Fibroblast of lung (primary cell): ENCODE measurements at regions not wholly inside any gene's neighbourhood (a gene's known extent, or its start where the extent isn't known, plus 50 kb on each side); places are given as distances from the start of the nearest gene placed in this dataset.

ENCODE experiments used
- DNase-seq, 2 donors: peaks; one replicate each; pipeline versions ENCODE4 v3.0.0 to v3.0.0-alpha.2; 2010; ENCODE audit warnings: low read depth in 2 of 2
- H2AFZ ChIP-seq: 2 replicates; pipeline ENCODE4 v1.5.1; 2012; ENCODE audit warnings: low read length, control low read depth, inconsistent platforms
- H3K27ac ChIP-seq: 2 replicates; pipeline ENCODE4 v1.5.1; 2011; ENCODE audit warnings: low read length, control low read depth; ENCODE audit not compliant: insufficient read depth
- H3K27me3 ChIP-seq: 2 replicates; pipeline ENCODE4 v1.5.1; 2011; ENCODE audit warnings: mild to moderate bottlenecking, low read length; ENCODE audit not compliant: control insufficient read depth, insufficient read depth
- H3K36me3 ChIP-seq: 2 replicates; pipeline ENCODE4 v1.5.1; 2011; ENCODE audit warnings: low read length; ENCODE audit not compliant: control insufficient read depth, insufficient read depth
- H3K4me1 ChIP-seq: 2 replicates; pipeline ENCODE4 v1.5.1; 2011; ENCODE audit warnings: low read length; ENCODE audit not compliant: control insufficient read depth, insufficient read depth; ENCODE audit errors: extremely low read depth
- H3K4me2 ChIP-seq: 2 replicates; pipeline ENCODE4 v1.5.1; 2011; ENCODE audit warnings: low read length, control low read depth; ENCODE audit not compliant: insufficient read depth; ENCODE audit errors: extremely low read depth
- H3K4me3 ChIP-seq, 4 experiments: fragments of 200-600 bp in 1 of 4; sonication (generic) in 1 of 4; replicated peaks in 1 of 4; 2 replicates each; pipeline ENCODE4 v1.5.1; 2011 to 2016; ENCODE audit warnings: low read length in 4 of 4, low read depth in 3 of 4, mild to moderate bottlenecking in 3 of 4, control low read depth in 2 of 4, inconsistent platforms in 1 of 4, mixed read lengths in 1 of 4; ENCODE audit not compliant: insufficient read depth in 1 of 4; ENCODE audit errors: control extremely low read depth in 1 of 4
- H3K79me2 ChIP-seq: 2 replicates; pipeline ENCODE4 v1.5.1; 2012; ENCODE audit warnings: mild to moderate bottlenecking, low read length, inconsistent platforms; ENCODE audit not compliant: control insufficient read depth, insufficient read depth
- H3K9ac ChIP-seq: 2 replicates; pipeline ENCODE4 v1.5.1; 2011; ENCODE audit warnings: mild to moderate bottlenecking, low read length, control low read depth; ENCODE audit not compliant: insufficient read depth
- H3K9me3 ChIP-seq: 2 replicates; pipeline ENCODE4 v1.5.1; 2012; ENCODE audit warnings: low read depth, low read length; ENCODE audit not compliant: control insufficient read depth, insufficient read depth
- H4K20me1 ChIP-seq: 2 replicates; pipeline ENCODE4 v1.5.1; 2011; ENCODE audit warnings: low read length; ENCODE audit not compliant: control insufficient read depth, insufficient read depth; ENCODE audit errors: extremely low read depth
- CTCF ChIP-seq, 2 donors: IDR thresholded peaks in 1 of 2; conservative IDR thresholded peaks in 1 of 2; 1 replicate in 1 of 2; 2 replicates in 1 of 2; pipeline ENCODE4 v1.5.1; 2011 to 2012; ENCODE audit warnings: low read length in 2 of 2, control low read depth in 1 of 2, inconsistent platforms in 1 of 2, low read depth in 1 of 2, mild to moderate bottlenecking in 1 of 2
- EZH2 ChIP-seq: IDR thresholded peaks from 2 replicates; pipeline ENCODE4 v1.5.1; 2012; ENCODE audit warnings: low read length, control low read depth, mild to moderate bottlenecking; ENCODE audit errors: missing control alignments

GRCh38 chr9:87829756-87830155 lies 52.9 kb upstream of the SPATA31E1 start:
- no peaks in the 10 kb centered on the region for H3K79me2 ChIP-seq
- H3K4me2 ChIP-seq, result no peak overlapping the region
- no peak overlapping the region for H3K27ac ChIP-seq
- no peaks in the 10 kb centered on the region for H3K9me3 ChIP-seq
- H3K9ac ChIP-seq, result no peak overlapping the region
- no peaks in the 10 kb centered on the region for H4K20me1 ChIP-seq
- TF ChIP-seq CTCF (conservative IDR thresholded peaks at IDR 0.05 in 1 of 2, IDR thresholded peaks at IDR 0.05 in 1 of 2; ENCODE audit: low read depth in 1 of 2, low read length in 2 of 2), result no peak
- TF ChIP-seq EZH2, result no peak
- no peak overlapping the region for H3K4me3 ChIP-seq
- H3K4me1 ChIP-seq, result no peaks in the 10 kb centered on the region
- H3K36me3 ChIP-seq, result no peaks in the 10 kb centered on the region
- peak in 1 of 2 donors; percentile 68 for DNase-seq
- no peak overlapping the region for H2AFZ ChIP-seq
- no peaks in the 10 kb centered on the region for H3K27me3 ChIP-seq

- H3K36me3 ChIP-seq, result no peaks in the 10 kb centered on the region
- H3K4me1 ChIP-seq, result no peaks in the 10 kb centered on the region
- no peaks in the 10 kb centered on the region for H3K9me3 ChIP-seq
- H3K9ac ChIP-seq, result no peak overlapping the region
- TF ChIP-seq CTCF (conservative IDR thresholded peaks at IDR 0.05 in 1 of 2, IDR thresholded peaks at IDR 0.05 in 1 of 2; ENCODE audit: low read depth in 1 of 2, low read length in 2 of 2) (no peak), EZH2 (no peak)
- H2AFZ ChIP-seq, result no peak overlapping the region
- no peak overlapping the region for H3K4me3 ChIP-seq
- no peaks in the 10 kb centered on the region for H3K27me3 ChIP-seq
- H3K27ac ChIP-seq, result no peak overlapping the region
- no peaks in the 10 kb centered on the region for H3K79me2 ChIP-seq
- no peaks in the 10 kb centered on the region for H4K20me1 ChIP-seq
- no peak overlapping the region for H3K4me2 ChIP-seq
- no peak for DNase-seq
These were observed 52.2 kb upstream of the SPATA31E1 start for GRCh38 chr9:87830446-87830845.

GRCh38 chr9:87831159-87831558 lies 51.5 kb upstream of the SPATA31E1 start:
- H3K4me1 ChIP-seq, result no peaks in the 10 kb centered on the region
- no peaks in the 10 kb centered on the region for H3K79me2 ChIP-seq
- H3K4me3 ChIP-seq, result no peak overlapping the region
- no peak overlapping the region for H3K9ac ChIP-seq
- no peaks in the 10 kb centered on the region for H4K20me1 ChIP-seq
- no peaks in the 10 kb centered on the region for H3K9me3 ChIP-seq
- H3K36me3 ChIP-seq, result no peaks in the 10 kb centered on the region
- H3K27ac ChIP-seq, result no peak overlapping the region
- H3K4me2 ChIP-seq, result no peak overlapping the region
- H3K27me3 ChIP-seq, result no peaks in the 10 kb centered on the region
- no peak for DNase-seq
- no peak overlapping the region for H2AFZ ChIP-seq
- TF ChIP-seq CTCF (conservative IDR thresholded peaks at IDR 0.05 in 1 of 2, IDR thresholded peaks at IDR 0.05 in 1 of 2; ENCODE audit: low read depth in 1 of 2, low read length in 2 of 2) (no peak), EZH2 (no peak)
